ENCODE measurements at regions not wholly inside any gene's neighbourhood (a gene's known extent, or its start where the extent isn't known, plus 50 kb on each side); places are given as distances from the start of the nearest gene placed in this dataset.

DNA sequence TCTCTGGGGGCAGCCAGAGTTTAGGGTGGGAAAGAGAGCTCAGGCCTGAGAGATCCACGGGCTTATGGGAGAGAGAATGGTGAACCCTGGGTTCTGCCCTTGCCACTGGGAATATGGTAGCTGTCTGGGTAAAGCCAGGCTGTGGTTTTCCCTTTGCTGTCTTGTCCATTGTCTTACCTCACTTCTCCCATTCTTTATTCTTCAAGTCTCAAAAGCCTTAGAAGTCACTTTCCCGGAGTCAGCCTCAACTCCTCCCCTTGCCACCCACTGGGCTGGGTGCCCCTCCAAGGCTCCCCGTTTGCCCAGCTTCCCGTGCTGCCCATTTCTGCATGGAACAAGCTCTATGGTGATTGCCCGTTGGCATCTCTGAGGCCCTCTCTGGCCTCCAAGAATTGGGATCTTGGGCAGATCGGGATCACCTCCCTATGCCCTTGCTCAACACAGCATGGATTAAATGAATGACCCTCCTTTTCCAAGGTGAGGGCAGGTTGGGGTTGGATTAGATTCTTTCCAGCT is 228.2 kb downstream of the HAUS1 start:
- Histone ChIP-seq H3K27me3 (ENCODE audit: control insufficient read depth, insufficient read depth, low read length) (peaks cover 7% of the 10 kb centered on the region; the same call in 1 of the 2 replicates), H3K36me3 (ENCODE audit: control insufficient read depth, insufficient read depth, low read length) (no peaks in the 10 kb centered on the region), H3K4me3 (ENCODE audit: low read length) (no peak overlapping the region), H3K9me3 (ENCODE audit: control insufficient read depth, insufficient read depth, low read length) (no peaks in the 10 kb centered on the region), H3K27ac (ENCODE audit: low read length) (no peak overlapping the region), H3K4me1 (ENCODE audit: control insufficient read depth, insufficient read depth, low read length) (peaks cover 4% of the 10 kb centered on the region; the same call in 1 of the 2 replicates)
- no CpG with 5 or more reads among the region's 6 CpGs for WGBS (ENCODE audit: insufficient coverage, insufficient read length)
- DNase-seq (ENCODE audit: low read depth, low spot score): no peak

DNA sequence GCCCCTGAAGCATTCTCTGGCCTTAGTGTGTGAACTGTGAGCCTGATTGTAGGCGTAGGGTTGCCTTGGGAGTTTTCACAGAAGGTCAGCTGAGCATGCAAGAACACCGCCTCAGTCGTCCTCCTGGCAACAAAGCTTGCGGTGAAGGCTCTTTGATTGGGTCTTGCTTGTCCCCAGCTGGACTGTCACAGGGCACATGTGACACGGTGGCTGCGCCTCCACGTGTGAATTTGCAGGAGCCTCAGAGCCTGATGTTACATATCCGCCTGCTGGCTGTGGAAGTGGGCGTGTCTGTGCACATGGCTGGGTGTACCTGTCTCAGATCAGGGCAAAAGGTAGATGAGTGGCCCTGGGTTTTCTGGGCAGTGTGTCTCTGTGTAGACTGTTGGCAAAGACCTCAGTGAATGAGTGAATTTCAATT is 228.7 kb downstream of the HAUS1 start:
- Histone ChIP-seq H3K4me3 (ENCODE audit: low read length) (no peak overlapping the region), H3K27me3 (ENCODE audit: control insufficient read depth, insufficient read depth, low read length) (peaks cover 7% of the 10 kb centered on the region; the same call in 1 of the 2 replicates), H3K9me3 (ENCODE audit: control insufficient read depth, insufficient read depth, low read length) (no peaks in the 10 kb centered on the region), H3K4me1 (ENCODE audit: control insufficient read depth, insufficient read depth, low read length) (peaks cover 4% of the 10 kb centered on the region; the same call in 1 of the 2 replicates), H3K36me3 (ENCODE audit: control insufficient read depth, insufficient read depth, low read length) (no peaks in the 10 kb centered on the region), H3K27ac (ENCODE audit: low read length) (no peak overlapping the region)
- no CpG with 5 or more reads among the region's 9 CpGs for WGBS (ENCODE audit: insufficient coverage, insufficient read length)
- DNase-seq (ENCODE audit: low read depth, low spot score): no peak

DNA sequence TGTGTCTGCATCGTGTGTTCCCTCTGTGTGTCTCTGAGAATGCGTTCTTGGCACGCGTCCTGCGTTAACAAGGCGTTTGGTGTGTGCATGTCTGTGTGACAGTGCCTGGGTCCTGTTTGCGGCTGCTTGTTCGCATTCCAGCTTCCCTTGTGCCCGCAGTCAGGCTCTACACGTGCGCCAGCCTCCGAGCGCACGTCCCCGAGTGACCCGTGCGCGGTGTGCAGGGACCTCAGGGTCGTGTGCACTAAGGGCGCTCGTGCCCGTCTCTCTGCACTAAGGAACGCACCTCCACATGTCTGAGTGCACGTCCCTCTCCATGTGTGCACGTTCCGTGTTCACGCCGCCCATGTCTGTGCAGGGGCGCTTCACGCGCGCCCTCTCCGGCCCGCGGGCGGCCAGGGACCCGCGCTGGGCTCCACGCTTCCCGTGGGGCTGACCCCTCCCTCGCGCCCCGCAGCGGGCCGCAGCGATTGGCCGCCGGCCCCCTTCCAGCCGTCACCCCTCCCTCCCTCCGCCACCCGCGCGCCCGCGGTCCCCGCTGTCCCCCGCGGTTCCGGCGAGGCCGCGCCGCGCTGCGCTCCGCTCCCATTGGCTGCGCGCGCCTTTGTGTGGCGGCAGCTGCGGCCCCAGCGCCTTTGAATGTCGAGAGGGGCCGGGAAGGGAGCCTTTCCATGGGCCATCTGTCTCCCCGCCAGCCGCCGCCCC is 229.4 kb downstream of the HAUS1 start:
- Histone ChIP-seq H3K9me3 (ENCODE audit: control insufficient read depth, insufficient read depth, low read length) (no peaks in the 10 kb centered on the region), H3K27me3 (ENCODE audit: control insufficient read depth, insufficient read depth, low read length) (peaks cover 7% of the 10 kb centered on the region; the same call in 1 of the 2 replicates), H3K27ac (ENCODE audit: low read length) (no peak overlapping the region), H3K4me3 (ENCODE audit: low read length) (peak overlapping the region; percentile 66; the same call in 1 of the 2 replicates), H3K36me3 (ENCODE audit: control insufficient read depth, insufficient read depth, low read length) (no peaks in the 10 kb centered on the region), H3K4me1 (ENCODE audit: control insufficient read depth, insufficient read depth, low read length) (peaks cover 4% of the 10 kb centered on the region; the same call in 1 of the 2 replicates)
- DNase-seq (ENCODE audit: low read depth, low spot score): no peak
- no CpG with 5 or more reads among the region's 77 CpGs for WGBS (ENCODE audit: insufficient coverage, insufficient read length)

DNA sequence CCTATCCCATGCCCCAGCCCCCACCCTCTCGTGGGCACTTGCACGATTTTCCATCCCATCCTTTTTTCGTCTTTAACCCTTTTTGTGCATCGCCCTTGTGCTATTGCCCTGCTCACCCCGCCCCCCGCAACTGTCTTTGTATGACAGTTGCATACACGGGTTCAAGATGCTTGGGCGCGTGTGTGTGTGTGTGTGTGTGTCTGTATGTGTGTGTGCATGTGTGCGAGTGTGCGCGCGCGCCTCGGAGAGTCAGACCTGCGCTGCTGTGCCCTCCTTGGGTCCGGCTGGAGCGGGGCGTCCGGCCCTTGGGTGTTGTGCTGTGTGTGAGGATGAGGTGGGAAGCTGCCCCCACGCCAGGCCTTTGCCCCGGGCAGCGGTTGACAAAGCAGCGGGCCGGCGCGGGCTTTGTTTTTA is 230.7 kb downstream of the HAUS1 start:
- Histone ChIP-seq H3K9me3 (ENCODE audit: control insufficient read depth, insufficient read depth, low read length) (no peaks in the 10 kb centered on the region), H3K4me1 (ENCODE audit: control insufficient read depth, insufficient read depth, low read length) (peaks cover 4% of the 10 kb centered on the region; the same call in 1 of the 2 replicates), H3K36me3 (ENCODE audit: control insufficient read depth, insufficient read depth, low read length) (no peaks in the 10 kb centered on the region), H3K27ac (ENCODE audit: low read length) (no peak overlapping the region), H3K27me3 (ENCODE audit: control insufficient read depth, insufficient read depth, low read length) (peaks cover 7% of the 10 kb centered on the region; the same call in 1 of the 2 replicates), H3K4me3 (ENCODE audit: low read length) (peak overlapping the region; percentile 66; the same call in 1 of the 2 replicates)
- WGBS (ENCODE audit: insufficient coverage, insufficient read length): no CpG with 5 or more reads among the region's 27 CpGs
- no peak for DNase-seq (ENCODE audit: low read depth, low spot score)

DNA sequence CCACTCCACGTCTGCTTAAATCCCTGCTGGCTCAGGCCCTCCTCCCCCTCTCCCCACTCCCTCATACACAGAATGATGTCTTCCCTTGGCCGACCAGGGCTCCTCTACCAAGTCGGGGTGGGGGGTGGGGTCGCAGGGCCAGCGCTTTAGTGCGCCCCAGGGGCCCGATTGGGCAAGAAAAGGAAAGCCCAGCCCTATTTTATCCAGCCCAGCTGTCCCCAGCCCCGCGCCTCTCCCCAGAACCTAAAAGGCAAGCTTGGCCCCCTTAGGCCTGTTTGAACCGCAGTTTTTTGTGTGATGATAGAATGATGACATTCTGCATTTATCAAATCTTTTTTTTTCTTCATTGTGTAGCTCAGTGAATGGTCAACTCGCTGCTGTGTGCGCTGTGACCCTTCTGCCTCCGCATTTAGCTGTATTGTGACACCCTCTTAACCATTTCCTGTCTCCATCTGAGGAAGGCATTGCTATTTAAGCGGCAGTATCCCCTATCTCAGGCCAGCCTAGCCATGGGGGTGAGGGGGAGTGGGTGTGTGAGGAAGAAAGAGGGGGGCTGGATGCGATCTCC is 231.4 kb downstream of the HAUS1 start:
- WGBS (ENCODE audit: insufficient coverage, insufficient read length): no CpG with 5 or more reads among the region's 15 CpGs
- peak overlapping the region; percentile 66; the same call in 1 of the 2 replicates for H3K4me3 ChIP-seq (ENCODE audit: low read length)
- H3K4me1 ChIP-seq (ENCODE audit: control insufficient read depth, insufficient read depth, low read length): peaks cover 4% of the 10 kb centered on the region; the same call in 1 of the 2 replicates
- peak; percentile 55 for DNase-seq (ENCODE audit: low read depth, low spot score)
- H3K27me3 ChIP-seq (ENCODE audit: control insufficient read depth, insufficient read depth, low read length): peaks cover 7% of the 10 kb centered on the region; the same call in 1 of the 2 replicates
- H3K27ac ChIP-seq (ENCODE audit: low read length): no peak overlapping the region
- no peaks in the 10 kb centered on the region for H3K9me3 ChIP-seq (ENCODE audit: control insufficient read depth, insufficient read depth, low read length)
- no peaks in the 10 kb centered on the region for H3K36me3 ChIP-seq (ENCODE audit: control insufficient read depth, insufficient read depth, low read length)

DNA sequence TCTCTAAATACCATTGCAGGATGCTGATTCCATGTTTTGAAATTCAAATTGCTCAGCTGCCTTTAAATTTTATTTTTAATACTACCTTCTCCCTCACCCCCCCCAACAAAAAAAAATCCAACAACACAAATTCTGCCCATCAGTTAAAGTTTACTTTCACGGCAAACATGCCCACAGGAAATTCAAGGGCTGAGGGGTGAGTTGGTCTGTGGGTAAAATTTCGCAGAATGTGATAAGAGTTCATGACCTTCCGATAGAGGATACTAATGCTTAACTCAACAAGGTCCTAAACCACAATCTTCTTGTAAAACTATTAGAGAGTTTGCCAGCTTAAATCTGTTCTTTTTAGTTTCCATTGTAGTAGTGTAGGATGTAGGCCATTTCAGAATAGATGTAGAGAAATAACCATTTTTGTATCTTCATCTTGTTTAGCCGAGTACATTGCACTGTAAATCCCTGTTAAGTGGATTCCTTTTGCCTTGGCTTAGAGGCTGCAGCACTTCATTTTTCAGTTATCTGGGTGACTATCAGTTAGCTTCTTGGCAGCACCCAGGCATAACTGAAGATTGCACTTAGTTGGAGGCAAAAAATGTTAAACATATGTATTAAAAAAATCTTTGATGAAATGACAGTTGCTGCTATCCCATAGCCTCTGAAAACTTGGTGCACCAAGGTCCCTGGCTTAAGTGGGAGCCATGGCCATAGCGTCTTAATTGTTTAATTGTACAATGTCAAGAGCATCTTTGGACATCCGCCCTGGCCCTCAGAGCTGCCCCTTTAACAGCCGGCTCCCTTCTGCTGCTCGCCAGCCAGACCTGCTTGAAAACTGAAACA is 232.3 kb downstream of the HAUS1 start:
- peaks cover 7% of the 10 kb centered on the region; the same call in 1 of the 2 replicates for H3K27me3 ChIP-seq (ENCODE audit: control insufficient read depth, insufficient read depth, low read length)
- DNase-seq (ENCODE audit: low read depth, low spot score): no peak
- peaks cover 4% of the 10 kb centered on the region; the same call in 1 of the 2 replicates for H3K4me1 ChIP-seq (ENCODE audit: control insufficient read depth, insufficient read depth, low read length)
- H3K9me3 ChIP-seq (ENCODE audit: control insufficient read depth, insufficient read depth, low read length): no peaks in the 10 kb centered on the region
- H3K4me3 ChIP-seq (ENCODE audit: low read length): no peak overlapping the region
- no peaks in the 10 kb centered on the region for H3K36me3 ChIP-seq (ENCODE audit: control insufficient read depth, insufficient read depth, low read length)
- 100% methylated on average over 1 of the region's 8 CpGs for WGBS (ENCODE audit: insufficient coverage, insufficient read length)
- no peak overlapping the region for H3K27ac ChIP-seq (ENCODE audit: low read length)

DNA sequence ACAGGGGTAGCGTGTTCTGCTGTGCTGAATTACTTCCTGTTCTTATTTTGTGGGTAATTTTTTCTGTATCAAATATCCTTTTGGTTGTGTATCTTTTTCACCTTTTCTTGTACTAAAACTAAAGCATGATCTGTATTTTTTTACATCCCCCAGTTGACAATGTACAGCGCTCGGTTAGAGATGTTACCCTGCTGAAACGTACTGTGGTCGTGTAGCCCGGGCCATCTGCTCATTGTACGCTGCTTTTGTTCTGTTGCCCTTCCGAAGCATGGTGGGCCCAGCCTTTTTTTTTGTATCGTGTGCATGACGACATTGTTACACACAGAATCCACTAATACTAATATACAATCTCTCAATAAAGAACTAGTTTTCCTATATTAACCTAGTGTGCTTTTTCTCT is 233.1 kb downstream of the HAUS1 start:
- no CpG with 5 or more reads among the region's 10 CpGs for WGBS (ENCODE audit: insufficient coverage, insufficient read length)
- no peaks in the 10 kb centered on the region for H3K36me3 ChIP-seq (ENCODE audit: control insufficient read depth, insufficient read depth, low read length)
- no peak for DNase-seq (ENCODE audit: low read depth, low spot score)
- no peaks in the 10 kb centered on the region for H3K9me3 ChIP-seq (ENCODE audit: control insufficient read depth, insufficient read depth, low read length)
- no peak overlapping the region for H3K4me3 ChIP-seq (ENCODE audit: low read length)
- H3K4me1 ChIP-seq (ENCODE audit: control insufficient read depth, insufficient read depth, low read length): peaks cover 4% of the 10 kb centered on the region; the same call in 1 of the 2 replicates
- peaks cover 7% of the 10 kb centered on the region; the same call in 1 of the 2 replicates for H3K27me3 ChIP-seq (ENCODE audit: control insufficient read depth, insufficient read depth, low read length)
- H3K27ac ChIP-seq (ENCODE audit: low read length): no peak overlapping the region

DNA sequence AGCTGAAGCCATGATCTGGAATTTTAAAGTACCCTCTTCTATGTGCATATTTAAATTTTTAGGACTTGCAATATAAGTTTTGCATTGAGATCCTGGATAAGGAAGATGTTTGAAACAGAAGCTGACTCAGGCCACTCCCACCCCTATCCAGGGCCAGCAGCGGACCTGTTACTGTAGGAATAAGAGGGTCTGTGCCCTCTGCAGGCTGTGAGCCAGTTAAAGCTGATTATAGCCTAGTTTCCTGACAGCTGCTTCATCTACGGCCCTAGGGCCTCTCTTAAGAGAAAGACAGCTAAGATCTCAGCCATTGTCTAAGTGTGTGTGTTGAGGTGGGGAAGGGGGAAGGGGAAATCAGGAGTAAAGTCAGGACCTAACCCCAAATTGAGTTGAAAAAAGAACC is 234.0 kb downstream of the HAUS1 start:
- Histone ChIP-seq H3K4me3 (ENCODE audit: low read length) (no peak overlapping the region), H3K9me3 (ENCODE audit: control insufficient read depth, insufficient read depth, low read length) (no peaks in the 10 kb centered on the region), H3K27ac (ENCODE audit: low read length) (no peak overlapping the region), H3K36me3 (ENCODE audit: control insufficient read depth, insufficient read depth, low read length) (no peaks in the 10 kb centered on the region), H3K4me1 (ENCODE audit: control insufficient read depth, insufficient read depth, low read length) (peaks cover 4% of the 10 kb centered on the region; the same call in 1 of the 2 replicates), H3K27me3 (ENCODE audit: control insufficient read depth, insufficient read depth, low read length) (peaks cover 4% of the 10 kb centered on the region; the same call in 1 of the 2 replicates)
- no peak for DNase-seq (ENCODE audit: low read depth, low spot score)
- WGBS (ENCODE audit: insufficient coverage, insufficient read length): no CpG with 5 or more reads among the region's 2 CpGs

DNA sequence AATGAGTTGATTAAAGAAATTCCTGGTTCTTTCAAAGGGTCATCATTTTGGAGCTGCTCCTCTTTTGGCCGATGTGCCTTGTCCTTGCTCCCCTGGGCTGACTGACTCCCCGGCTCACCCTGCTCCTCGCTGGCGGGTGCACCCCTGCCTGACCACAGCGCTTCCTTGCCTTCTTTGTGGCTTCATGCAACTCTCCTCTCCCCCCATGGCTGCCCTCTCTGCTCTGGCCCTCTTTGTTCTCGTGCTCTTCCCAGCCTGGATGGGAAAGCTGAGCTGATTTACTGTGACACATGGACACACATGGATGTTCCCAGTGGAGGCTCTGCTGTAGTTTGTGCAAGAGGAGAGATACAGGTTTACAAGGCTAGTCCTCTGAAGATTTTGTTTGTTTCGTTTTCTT is 234.6 kb downstream of the HAUS1 start:
- WGBS (ENCODE audit: insufficient coverage, insufficient read length): no CpG with 5 or more reads among the region's 7 CpGs
- Histone ChIP-seq H3K4me3 (ENCODE audit: low read length) (no peak overlapping the region), H3K36me3 (ENCODE audit: control insufficient read depth, insufficient read depth, low read length) (no peaks in the 10 kb centered on the region), H3K27me3 (ENCODE audit: control insufficient read depth, insufficient read depth, low read length) (no peaks in the 10 kb centered on the region), H3K4me1 (ENCODE audit: control insufficient read depth, insufficient read depth, low read length) (peaks cover 3% of the 10 kb centered on the region), H3K9me3 (ENCODE audit: control insufficient read depth, insufficient read depth, low read length) (no peaks in the 10 kb centered on the region), H3K27ac (ENCODE audit: low read length) (no peak overlapping the region)
- no peak for DNase-seq (ENCODE audit: low read depth, low spot score)

DNA sequence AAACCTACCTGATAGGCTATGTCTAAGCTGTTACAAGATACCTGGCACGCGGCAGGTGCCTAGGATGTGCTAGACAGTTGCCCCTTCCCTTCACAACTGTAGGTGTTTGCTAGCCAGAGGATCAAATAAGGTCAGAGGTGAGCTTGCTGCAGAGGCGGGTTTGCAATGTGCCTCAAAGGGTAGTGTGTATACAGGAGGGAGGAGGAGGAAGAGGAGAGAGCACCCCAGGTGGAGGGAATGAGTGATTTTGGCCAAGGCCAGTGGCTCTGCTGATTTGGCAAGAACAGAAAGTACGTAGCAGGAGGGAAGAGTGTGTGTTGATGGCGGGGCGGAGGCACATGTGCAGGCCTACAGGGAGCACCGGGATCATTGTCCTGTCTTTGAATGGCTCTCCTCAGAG is 236.5 kb downstream of the HAUS1 start:
- Histone ChIP-seq H3K9me3 (ENCODE audit: control insufficient read depth, insufficient read depth, low read length) (no peaks in the 10 kb centered on the region), H3K4me3 (ENCODE audit: low read length) (no peak overlapping the region), H3K27ac (ENCODE audit: low read length) (no peak overlapping the region), H3K36me3 (ENCODE audit: control insufficient read depth, insufficient read depth, low read length) (no peaks in the 10 kb centered on the region), H3K4me1 (ENCODE audit: control insufficient read depth, insufficient read depth, low read length) (peaks cover 8% of the 10 kb centered on the region), H3K27me3 (ENCODE audit: control insufficient read depth, insufficient read depth, low read length) (no peaks in the 10 kb centered on the region)
- no peak for DNase-seq (ENCODE audit: low read depth, low spot score)
- WGBS (ENCODE audit: insufficient coverage, insufficient read length): no CpG with 5 or more reads among the region's 7 CpGs
